ENCODE measurements at regions not wholly inside any gene's neighbourhood (a gene's known extent, or its start where the extent isn't known, plus 50 kb on each side); places are given as distances from the start of the nearest gene placed in this dataset.

DNA sequence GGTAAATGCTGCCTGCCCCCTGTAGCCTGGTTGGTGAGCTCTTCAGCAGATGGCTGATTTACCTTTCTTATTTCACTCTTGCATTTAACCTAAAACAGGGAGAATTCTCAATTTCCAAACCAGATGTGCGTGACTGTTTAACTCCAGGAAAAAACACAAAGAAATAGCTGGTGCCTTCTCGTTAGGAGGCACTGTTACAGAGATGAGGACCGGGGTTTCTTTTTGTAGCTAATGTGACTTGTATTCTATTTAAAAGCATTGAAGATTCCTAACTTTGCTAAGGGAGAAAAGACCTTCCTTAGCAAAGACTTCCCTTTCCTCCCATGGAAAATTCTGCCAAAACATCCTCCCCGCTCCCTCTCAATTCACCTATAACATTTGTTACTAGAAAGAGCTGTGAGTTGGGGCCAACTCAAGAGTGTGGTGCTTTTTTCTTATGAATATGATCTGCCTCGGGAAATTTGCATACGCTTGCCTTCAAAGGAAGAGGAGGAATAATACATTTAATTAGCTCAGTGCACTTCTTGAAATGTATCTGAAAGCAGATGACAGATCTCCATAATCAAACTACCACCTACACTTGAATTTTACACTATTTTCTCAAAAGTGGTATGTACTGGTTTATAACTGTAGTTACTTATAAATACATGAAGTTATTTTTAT is 102.0 kb upstream of the ARID2 start:
- DNase-seq (ENCODE audit: low read depth in 2 of 2), result no peak

DNA sequence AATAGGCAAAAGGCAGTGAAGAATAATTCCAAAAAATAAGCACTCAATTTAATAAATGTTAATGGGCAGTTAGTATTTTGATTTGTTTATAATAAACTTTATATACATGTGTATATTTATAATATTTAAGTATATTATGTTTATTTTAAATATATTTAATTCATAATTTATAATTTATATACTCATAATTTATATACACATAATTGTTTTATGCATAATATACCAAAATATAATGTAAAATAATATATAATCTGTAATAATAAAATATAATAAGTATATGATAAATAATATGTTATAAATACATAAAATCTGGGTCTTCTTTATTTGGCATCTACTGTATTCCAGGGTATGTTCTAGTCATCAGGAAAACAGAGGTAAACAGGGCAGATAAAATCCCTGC is 100.2 kb upstream of the ARID2 start:
- no peak for DNase-seq (ENCODE audit: low read depth in 2 of 2)

DNA sequence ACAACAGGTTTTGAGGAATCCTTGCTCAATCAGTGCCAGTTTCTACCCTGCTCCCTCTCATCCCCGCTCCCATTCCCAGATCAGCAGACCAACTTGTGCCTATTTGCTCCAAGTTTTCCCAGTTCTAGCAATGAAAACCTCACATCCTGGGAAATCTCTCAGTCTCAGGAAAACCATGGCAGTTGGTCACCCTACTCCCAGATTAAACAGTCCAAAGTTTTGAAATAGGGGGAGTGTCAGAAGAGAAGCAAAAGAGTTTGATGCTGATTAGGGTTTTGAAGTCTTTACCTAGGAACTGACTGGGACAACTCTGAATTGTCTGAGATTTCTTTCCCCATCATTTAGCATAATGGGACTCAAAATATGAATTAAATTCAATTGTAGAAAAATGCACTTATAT is 95.8 kb upstream of the ARID2 start:
- no peak for DNase-seq (ENCODE audit: low read depth in 2 of 2)

DNA sequence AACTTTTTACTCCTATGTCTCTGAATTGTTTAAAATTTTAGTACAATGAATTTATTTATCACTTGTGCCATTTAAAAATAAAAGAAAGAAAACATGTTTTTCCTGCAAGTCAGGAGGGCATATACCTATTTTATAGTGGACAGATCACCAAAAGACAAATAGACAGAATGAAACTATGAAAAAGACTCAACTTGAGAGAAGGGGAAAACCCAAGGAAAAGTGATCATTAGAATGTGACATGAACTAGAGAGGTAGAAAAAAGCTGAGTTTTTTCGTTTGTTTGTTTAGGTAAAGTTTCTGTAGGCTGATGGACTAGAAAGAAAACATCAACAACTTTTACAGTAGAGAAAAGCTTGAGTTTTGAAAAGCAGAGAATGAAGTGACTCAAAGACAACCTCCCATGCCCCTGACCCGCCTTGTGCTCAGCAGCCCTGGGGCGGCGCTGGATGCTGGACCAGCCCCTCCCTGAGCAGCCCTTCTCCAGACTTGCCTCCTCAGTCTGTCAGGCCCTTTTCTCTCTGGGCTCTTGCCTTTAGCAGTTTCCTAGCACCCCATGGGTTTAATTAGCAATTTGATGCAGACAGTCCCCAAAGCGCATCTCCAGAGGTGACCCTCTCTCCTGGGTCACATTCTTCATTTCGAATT is 95.1 kb upstream of the ARID2 start:
- no peak for DNase-seq (ENCODE audit: low read depth in 2 of 2)

DNA sequence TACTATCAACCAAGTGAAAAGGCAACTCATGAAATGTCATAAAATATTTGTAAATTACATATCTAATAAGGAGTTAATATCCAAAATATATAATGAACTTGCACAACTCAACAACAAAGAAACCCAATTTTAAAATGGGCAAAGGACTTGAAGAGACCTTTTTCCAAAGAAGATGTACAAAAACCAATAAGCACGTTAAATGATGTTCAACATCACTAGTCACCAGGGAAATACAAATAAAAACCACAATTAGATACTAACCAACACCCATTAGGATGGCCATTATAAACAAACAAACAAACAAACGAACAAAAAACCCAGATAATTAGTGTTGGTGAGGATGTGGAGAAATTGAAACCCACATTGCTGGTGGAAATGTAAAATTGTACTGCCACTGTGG is 92.3 kb upstream of the ARID2 start:
- no peak for DNase-seq (ENCODE audit: low read depth in 2 of 2)

DNA sequence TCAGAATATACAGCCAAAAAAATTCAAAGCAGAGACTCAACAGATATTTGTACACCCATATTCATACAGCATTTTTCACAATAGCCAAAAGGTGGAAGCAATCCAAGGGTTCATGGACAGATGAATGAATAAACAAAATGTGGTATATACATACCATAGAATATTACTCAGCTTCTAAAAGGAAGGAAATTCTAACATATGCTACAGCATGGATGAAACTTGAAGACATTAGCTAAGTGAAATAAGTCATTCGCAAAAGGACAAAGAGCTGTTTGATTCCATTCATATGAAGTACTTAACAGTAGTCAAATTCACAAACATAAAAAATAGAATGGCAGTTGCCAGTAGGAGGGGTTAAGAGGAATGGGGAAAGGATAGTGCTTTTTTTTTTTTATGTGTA is 91.8 kb upstream of the ARID2 start:
- no peak for DNase-seq (ENCODE audit: low read depth in 2 of 2)

DNA sequence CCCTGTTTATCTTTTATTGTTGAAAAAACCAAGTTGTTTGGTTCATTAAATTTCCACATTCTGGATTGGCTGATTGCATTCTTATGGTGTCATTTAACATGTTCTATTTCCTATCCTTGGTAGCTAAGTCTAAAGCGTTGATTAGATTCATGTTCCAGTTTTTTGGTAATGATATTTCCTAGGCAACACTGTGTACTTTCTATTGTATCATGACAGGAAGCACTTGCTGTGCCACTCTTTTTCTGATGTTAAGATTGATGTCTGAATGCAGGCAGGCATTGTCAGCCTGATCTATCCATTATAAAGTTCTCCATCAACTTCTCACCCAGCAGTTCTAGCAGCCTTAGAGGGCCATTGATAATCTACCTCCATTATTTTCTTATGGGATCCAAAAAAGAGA is 91.1 kb upstream of the ARID2 start:
- DNase-seq (ENCODE audit: low read depth in 2 of 2), result no peak

DNA sequence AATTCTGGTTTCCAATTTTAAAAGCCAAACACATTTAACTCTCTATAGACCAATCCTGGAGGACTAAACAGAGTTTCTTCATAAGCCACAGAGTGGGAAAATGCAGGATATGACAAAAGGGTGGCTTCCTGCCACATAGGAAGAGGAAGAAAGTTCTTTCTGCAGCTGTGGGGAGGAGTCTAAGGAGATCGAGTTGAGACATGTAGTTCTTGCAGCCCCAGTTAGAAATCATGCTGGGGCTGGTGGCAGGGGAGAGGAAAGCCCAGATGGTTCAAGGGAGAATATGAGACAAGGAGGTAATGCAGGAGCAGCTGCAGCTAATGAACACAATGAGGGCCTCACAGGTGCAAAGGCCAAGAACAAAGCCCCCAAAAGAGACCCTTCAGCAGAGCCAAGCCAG is 85.0 kb upstream of the ARID2 start:
- no peak for DNase-seq (ENCODE audit: low read depth in 2 of 2)

DNA sequence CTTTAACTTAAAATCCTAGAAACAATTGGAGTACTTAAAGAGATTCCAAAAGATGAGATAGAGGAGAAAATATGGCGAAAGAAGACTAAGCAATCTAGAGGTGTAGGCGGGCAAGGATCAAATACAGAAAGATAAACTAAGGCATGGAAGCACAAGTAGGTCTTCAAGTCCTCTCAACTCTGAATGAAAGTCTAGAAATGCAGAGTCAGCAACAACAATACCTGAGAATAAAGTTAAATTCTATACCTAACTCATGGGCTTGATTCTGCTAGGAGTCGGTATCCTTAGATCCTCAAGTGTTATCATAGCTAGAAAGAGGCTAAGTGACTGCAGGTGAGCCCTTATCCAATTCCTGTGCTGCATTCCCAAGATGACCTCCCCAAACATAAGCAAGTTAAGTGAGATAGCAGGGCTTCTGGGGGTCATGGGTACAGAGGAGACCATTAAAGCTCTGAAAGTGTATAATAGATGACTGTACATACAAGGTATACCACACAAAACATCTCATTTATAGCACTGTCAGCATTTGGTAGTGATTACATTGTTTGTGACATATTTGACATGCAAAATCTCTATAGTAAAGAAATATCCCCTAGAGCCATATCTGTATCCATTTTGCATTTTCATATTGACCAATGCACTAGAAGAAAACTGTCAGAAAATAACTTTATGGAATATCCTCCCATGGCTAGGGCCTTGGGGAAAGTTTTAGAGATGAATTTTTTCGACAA is 82.5 kb upstream of the ARID2 start:
- no peak for DNase-seq (ENCODE audit: low read depth in 2 of 2)

DNA sequence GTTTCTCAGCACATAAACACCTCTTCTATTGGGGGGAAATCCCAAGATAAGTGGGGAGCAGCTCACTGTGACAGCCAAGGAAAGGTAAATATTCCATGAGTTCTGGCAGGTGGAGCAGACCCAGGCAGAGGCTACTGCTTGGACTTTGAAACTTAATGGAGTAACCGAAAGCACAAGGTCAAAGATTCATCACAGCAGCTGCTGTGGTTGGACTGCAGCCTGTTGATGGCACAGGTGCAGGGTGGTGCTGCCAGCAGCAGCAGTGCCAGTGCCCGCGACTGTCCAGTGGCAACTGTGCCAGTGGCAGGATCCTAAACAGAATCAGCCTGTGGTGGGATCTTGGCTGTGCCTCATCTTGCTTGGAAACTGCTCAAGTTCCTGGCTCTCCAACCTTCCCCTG is 81.4 kb upstream of the ARID2 start:
- DNase-seq (ENCODE audit: low read depth in 2 of 2), result no peak

DNA sequence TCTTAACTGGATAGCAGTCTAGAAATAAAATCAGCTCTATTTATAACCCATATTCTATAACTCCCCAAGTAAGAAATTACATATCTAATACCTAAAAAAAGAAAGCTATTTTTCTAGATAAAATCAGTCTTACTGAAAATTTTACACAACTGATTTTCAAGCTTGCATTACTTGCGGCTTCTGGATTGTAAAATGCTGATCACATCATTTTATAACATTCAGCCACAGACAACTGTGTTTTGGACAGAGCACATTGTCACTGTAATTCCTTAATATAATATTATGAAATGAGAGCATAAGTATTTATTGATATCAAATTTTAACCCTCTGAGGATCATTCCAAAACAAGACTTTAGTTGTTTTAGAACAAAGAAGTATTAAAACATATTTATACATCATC is 78.5 kb upstream of the ARID2 start:
- DNase-seq (ENCODE audit: low read depth in 2 of 2), result no peak

DNA sequence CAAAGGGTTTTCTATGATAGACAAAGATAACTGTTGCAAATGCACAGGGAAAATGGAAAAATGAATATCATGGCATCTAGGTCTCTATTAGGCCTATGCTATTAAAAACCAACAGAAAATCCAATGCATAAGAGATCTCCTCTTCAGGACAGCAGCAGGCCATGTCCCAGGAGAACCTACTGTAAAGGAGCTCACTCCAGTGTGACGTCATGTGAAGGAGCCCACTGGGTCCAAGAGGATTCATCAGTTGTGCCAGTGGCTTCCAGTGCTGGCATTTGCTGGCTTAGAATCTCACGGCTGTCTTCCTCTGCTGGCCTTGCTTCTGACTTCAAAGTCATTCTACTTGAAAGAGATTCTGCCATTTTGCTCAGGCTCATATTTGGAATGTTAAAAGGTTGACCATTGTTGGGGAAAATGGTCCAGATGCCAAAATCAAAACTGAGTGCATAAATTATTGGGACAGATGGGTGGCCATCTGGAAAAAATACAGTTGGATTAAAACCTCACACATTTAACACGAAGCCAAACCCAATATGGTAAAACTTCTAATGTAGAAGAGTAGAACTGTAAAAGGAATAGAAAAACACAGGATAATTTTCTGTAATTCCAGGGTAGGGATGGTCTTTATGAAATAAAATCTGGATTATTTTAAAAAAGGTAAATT is 75.4 kb upstream of the ARID2 start:
- DNase-seq (ENCODE audit: low read depth in 2 of 2), result no peak

DNA sequence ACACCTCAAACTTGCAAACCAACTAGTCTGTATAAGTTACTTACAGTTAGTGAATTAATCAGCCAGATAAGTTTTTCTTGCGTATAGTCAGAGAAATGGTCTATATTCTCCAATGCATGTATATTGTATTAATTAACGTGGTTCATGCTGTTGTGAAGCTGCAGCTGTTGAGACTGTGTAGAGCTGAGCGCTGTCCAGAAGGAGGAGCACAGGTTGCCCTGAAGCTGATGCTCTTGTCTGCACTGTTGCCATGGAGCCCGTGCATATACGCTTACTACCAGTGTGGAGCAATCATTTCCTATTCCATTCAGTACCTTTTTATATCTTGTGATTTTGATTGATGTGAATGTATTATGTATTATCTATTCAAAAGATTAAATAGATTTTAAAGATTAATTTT is 74.3 kb upstream of the ARID2 start:
- DNase-seq (ENCODE audit: low read depth in 2 of 2), result peak; percentile 35 to 37

DNA sequence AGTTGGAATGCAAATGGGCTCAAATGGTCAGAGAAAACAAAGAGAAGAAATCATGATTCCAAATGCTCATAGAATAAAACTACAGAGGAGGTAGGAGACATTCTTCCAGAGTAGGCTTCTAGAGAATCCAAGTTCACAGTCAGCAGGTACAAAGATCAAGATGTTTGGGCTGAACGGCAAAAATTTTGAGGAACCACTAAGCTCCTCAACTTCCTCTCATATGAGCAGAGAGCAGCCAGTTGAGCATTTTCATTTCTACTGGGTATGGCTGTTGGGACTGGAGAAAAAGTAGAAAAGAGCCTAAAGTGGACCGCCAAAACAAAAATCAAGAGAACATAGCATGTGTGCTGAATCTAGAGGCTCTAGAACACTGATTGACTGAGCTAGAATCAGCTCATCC is 73.8 kb upstream of the ARID2 start:
- no peak for DNase-seq (ENCODE audit: low read depth in 2 of 2)

DNA sequence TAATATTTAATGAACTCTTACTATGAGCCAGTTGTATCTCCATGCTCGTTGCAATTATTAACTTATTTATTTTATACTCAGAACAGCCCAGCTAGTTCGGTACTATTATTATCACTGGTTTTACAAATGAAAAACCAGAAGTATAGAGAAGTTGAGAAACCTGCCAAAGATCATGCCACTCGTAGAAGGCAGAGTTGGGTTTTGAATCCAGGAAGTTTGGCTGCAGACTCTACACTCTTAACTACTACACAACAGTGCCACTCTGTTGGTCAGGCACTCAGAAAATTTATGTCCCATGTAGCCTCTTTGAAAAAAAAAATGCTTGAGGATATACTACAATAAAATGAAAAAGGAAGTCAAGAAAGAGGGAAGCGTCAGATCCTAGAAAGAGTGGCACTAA is 71.5 kb upstream of the ARID2 start:
- no peak for DNase-seq (ENCODE audit: low read depth in 2 of 2)

DNA sequence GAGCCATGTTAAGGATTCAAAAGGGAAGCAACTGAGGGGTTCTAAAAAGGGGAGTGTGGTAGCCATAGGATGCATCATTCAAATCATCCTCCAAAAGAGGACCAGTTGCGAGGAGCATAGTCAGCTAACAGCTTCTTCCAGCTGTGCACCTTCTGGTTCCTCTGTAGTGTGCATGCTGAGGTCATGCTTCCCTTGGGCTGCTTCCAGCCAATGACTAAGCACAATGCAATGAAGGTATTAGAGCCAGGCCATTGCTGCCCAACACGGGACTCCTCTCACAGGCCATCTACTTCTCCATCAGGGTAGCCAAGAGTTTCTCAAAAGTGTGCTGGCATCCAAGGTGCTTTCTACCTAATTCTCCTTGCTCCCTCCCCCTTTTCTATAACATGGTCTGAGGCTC is 69.2 kb upstream of the ARID2 start:
- no peak for DNase-seq (ENCODE audit: low read depth in 2 of 2)

DNA sequence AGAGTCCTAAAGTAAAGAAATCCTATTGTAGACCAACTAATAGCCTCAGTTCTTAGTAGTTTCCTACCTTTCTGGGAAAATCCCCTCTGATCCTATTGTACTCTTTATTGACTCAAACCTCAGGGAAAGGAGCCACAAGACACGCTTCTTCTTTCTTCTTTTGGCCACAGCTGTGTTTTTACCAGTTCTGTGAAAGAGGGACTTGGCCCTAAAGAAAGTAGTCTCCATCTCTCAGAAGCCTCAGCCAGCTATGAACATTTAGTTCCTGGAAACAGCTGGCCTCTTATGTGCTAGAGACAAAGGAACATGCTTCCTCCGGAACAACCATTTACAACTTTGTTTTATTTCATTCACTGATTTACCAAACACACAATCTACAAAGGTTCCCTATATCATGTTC is 66.1 kb upstream of the ARID2 start:
- DNase-seq (ENCODE audit: low read depth in 2 of 2), result no peak

DNA sequence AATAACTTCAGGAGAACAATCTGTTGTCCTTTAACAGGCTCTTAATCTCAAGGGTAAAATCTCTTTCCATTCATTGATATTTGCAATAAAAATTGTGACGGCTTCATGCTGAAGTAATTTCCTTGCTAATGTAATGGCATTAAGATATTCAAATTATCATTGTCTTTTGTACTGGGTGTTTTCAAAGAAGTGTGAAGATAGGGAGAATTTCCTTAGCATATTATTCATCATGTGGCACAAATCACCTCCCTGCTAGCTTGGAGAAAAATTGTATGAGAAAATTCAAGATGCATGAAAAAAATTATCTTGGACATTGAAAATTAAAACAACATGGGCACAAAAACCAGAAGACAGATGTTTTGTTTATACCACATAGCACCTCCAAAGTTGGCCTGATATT is 63.6 kb upstream of the ARID2 start:
- no peak for DNase-seq (ENCODE audit: low read depth in 2 of 2)

DNA sequence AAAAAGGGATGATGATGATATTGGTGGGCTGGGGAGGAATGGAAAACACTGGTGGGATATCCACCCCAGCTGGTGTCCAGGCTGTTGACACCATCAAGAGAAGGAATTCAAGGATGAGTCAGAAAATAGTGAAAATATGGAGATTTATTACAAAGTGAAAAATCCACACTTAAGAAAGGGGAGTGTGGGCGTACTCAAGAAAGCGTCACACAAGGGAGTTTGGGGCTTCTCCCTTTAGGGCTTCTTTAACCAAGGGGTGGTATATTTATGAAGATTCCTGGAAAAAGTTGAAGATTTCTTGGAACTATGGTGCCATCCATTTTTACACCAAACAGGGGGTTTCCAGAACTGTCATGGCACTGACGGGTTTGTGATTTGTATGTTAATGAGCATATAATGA is 63.1 kb upstream of the ARID2 start:
- DNase-seq (ENCODE audit: low read depth in 2 of 2), result no peak

DNA sequence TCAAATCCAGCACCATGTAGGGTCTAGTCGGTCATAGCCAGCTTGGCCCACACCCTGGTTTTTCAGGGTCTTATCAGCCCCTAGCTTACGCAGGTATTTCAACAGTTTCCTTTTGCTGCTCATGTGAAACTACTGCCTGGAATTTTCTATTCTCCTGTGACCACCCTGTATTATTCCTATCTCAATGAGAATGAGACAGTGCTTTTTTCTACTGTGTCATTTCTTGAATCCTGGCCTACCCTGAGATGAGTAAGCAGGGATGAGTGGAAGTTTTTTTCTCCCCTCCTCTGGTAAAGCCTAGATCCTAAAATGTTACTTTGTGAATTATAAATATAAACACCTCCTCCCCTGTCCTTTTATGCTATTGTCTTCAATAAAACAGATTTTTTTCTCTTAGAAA is 62.7 kb upstream of the ARID2 start:
- DNase-seq (ENCODE audit: low read depth in 2 of 2), result no peak

DNA sequence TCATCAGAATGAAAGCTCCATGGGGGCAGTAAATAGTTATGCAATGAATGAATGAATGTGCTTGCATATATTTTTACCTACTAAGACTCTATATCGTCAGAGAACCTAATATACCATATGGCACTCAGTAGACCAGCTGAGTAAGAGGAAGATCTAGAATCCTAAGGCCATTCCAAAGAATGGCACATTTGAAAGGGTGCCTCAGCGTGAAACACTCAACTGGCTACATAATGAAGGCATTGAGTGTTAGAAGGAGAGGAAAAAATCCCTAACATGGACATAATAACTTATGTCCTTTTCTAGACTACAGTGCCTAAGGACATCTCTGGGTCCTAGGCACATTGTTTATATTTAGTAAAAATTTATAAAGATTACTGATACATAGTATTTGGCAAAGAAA is 61.7 kb upstream of the ARID2 start:
- DNase-seq (ENCODE audit: low read depth in 2 of 2), result no peak

DNA sequence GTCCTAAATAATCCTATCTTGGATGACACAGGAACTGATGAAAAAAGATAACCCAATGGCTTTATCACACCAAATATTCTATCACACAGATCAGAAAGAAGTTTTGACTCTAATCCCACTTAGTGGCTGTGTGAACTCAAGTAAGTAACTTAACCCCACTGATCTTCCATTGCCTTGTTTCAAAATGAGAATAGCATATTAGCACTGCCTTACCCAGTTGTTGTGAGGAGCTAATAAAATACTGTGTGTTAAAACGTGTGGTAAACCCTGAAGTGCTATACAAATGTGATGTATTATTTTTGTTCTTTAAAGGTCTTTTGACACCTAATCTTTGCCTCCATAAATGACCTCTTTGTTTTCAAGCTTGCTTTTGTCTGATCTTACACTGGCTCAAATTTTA is 60.9 kb upstream of the ARID2 start:
- no peak for DNase-seq (ENCODE audit: low read depth in 2 of 2)

DNA sequence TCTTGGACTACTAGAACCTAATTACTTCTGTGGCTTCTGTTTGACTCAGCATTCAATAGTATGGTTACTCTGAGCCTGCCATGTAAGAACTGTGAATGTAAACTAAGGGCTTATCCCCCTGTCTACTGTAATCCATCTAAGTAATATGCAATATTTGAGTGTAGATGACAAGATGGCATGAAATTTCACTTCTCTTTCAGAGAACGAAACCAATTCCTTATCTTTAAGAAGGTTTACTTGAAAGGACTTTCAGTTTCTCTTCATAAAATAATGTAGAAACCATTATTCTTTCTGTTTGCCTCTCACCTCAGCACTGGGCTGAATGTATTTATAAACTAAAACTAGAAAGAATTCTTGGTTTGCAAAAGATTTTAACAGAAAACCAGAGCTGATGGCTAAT is 60.4 kb upstream of the ARID2 start:
- DNase-seq (ENCODE audit: low read depth in 2 of 2), result no peak

Data from stimulated activated CD8-positive, alpha-beta memory T cell treated with anti-CD3 and anti-CD28 coated beads, Interleukin-2, amount 100 ng/mL, for 1 hour (primary cell).